OCI-LY7 (cell line): ENCODE measurements at regions not wholly inside any gene's neighbourhood (a gene's known extent, or its start where the extent isn't known, plus 50 kb on each side); places are given as distances from the start of the nearest gene placed in this dataset.

Source experiments
- BruUV-seq: library from RNA; stranded (reverse); fragments of 400-500 nt; replicated peaks from 2 replicates; lab custom pipeline; 2021; lab: Mats Ljungman, UMichigan
- CTCF ChIA-PET: fragments of 300-600 bp; sonication (Branson Sonifier 250); formaldehyde crosslinking; loops from one replicate; lab custom pipeline; 2022; ENCODE audit warnings: antibody characterized with exemption; ENCODE audit not compliant: unreplicated experiment; lab: Charles Lee
- POLR2A ChIA-PET: fragments of 300-600 bp; sonication (Branson Sonifier 250); formaldehyde crosslinking; loops from one replicate; lab custom pipeline; 2022; ENCODE audit warnings: antibody characterized with exemption; lab: Charles Lee
- DNase-seq: peaks from one replicate; pipeline ENCODE4 v3.0.0-alpha.2; 2015; ENCODE audit warnings: low spot score
- H2AFZ ChIP-seq: fragments of 200-600 bp; sonication (generic), shearing (Covaris generic); 2 replicates; pipeline ENCODE4 v1.6.1; 2014; ENCODE audit warnings: mild to moderate bottlenecking, antibody characterized with exemption, low read length, moderate library complexity
- H3K27ac ChIP-seq: fragments of 200-600 bp; sonication (generic); 2 replicates; pipeline ENCODE4 v1.5.1; 2014; ENCODE audit warnings: mixed run types, low read depth, mild to moderate bottlenecking, moderate library complexity, low read length, inconsistent platforms; ENCODE audit not compliant: poor library complexity, severe bottlenecking
- H3K36me3 ChIP-seq: fragments of 200-600 bp; sonication (generic); 2 replicates; pipeline ENCODE4 v1.6.1; 2014; ENCODE audit warnings: mild to moderate bottlenecking, antibody characterized with exemption, low read length, moderate library complexity, mixed read lengths; ENCODE audit not compliant: insufficient read depth
- H3K4me1 ChIP-seq: fragments of 200-600 bp; sonication (generic); 2 replicates; pipeline ENCODE4 v1.5.1; 2014; ENCODE audit warnings: mild to moderate bottlenecking, low read length; ENCODE audit not compliant: insufficient read depth, poor library complexity, severe bottlenecking
- H3K4me2 ChIP-seq: fragments of 200-600 bp; sonication (generic); 2 replicates; pipeline ENCODE4 v1.6.1; 2014; ENCODE audit warnings: mild to moderate bottlenecking, low read length
- H3K4me3 ChIP-seq: fragments of 200-600 bp; sonication (generic); 2 replicates; pipeline ENCODE4 v1.5.1; 2014; ENCODE audit warnings: mild to moderate bottlenecking, low read depth, low read length; ENCODE audit not compliant: poor library complexity, severe bottlenecking
- H3K79me2 ChIP-seq: fragments of 200-600 bp; sonication (generic); 2 replicates; pipeline ENCODE4 v1.6.1; 2016; ENCODE audit warnings: low read depth, mild to moderate bottlenecking, low read length, moderate library complexity, mixed read lengths; ENCODE audit not compliant: insufficient read depth
- H3K9me2 ChIP-seq: fragments of 200-600 bp; sonication (generic); 2 replicates; pipeline ENCODE4 v1.6.1; 2016; ENCODE audit warnings: mild to moderate bottlenecking, low read length, mixed read lengths; ENCODE audit not compliant: insufficient read depth
- H3K9me3 ChIP-seq: fragments of 200-600 bp; sonication (generic); 2 replicates; pipeline ENCODE4 v1.6.1; 2014; ENCODE audit warnings: mild to moderate bottlenecking, mixed run types, low read length, mixed read lengths
- H4K20me1 ChIP-seq: fragments of 200-600 bp; sonication (generic); 2 replicates; pipeline ENCODE4 v1.6.1; 2014; ENCODE audit warnings: mild to moderate bottlenecking, antibody characterized with exemption, low read length, moderate library complexity, mixed read lengths; ENCODE audit not compliant: insufficient read depth
- EZH2phosphoT487 ChIP-seq: fragments of 200-600 bp; sonication (generic); IDR thresholded peaks from 2 replicates; pipeline ENCODE4 v1.6.1; 2018; ENCODE audit warnings: low read depth, borderline replicate concordance, mild to moderate bottlenecking, mixed run types, antibody characterized with exemption, low read length, moderate library complexity, mixed read lengths
- intact Hi-C: fragments of 100-400 bp; cut with micrococcal nuclease; formaldehyde crosslinking; loops from one replicate; pipeline ENCODE4 v1.10.0; 2022; ENCODE audit not compliant: unreplicated experiment
- TF ChIP-seq, protein P1 (sequence below): fragments of 200-600 bp; sonication (generic); conservative IDR thresholded peaks from 2 replicates; pipeline ENCODE4 v1.5.1; 2014; ENCODE audit warnings: mild to moderate bottlenecking, antibody characterized with exemption, low read length, moderate library complexity, mixed read lengths

DNA sequence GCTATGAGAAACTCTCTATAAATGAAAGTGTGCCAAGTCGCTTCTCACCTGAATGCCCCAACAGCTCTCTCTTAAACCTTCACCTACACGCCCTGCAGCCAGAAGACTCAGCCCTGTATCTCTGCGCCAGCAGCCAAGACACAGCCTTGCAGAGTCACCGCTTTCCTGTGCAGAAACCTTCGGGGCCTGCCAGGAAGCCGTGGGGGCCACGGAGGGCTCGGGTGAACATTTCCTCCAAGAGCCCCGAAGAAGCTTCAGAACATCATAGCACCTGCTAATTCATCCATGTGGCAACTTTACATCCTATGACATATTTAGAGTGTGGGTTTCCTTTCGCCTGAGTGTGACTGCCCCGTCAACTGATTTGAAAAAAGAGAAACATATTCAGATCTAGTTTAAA lies 55.7 kb upstream of the PRSS58 start:
- Histone ChIP-seq H3K9me2 (no peaks in the 10 kb centered on the region), H3K9me3 (no peaks in the 10 kb centered on the region), H4K20me1 (no peaks in the 10 kb centered on the region), H3K4me3 (peak overlapping the region; percentile 1), H3K4me1 (peaks cover 22% of the 10 kb centered on the region), H3K36me3 (no peaks in the 10 kb centered on the region), H3K4me2 (peak overlapping the region; percentile 62), H2AFZ (peak overlapping the region; percentile 47), H3K27ac (peak overlapping the region; percentile 28), H3K79me2 (no peaks in the 10 kb centered on the region)
- no TSS peak for BruUV-seq
- no peak for TF ChIP-seq EZH2phosphoT487
- TF ChIP-seq, protein P1, sequence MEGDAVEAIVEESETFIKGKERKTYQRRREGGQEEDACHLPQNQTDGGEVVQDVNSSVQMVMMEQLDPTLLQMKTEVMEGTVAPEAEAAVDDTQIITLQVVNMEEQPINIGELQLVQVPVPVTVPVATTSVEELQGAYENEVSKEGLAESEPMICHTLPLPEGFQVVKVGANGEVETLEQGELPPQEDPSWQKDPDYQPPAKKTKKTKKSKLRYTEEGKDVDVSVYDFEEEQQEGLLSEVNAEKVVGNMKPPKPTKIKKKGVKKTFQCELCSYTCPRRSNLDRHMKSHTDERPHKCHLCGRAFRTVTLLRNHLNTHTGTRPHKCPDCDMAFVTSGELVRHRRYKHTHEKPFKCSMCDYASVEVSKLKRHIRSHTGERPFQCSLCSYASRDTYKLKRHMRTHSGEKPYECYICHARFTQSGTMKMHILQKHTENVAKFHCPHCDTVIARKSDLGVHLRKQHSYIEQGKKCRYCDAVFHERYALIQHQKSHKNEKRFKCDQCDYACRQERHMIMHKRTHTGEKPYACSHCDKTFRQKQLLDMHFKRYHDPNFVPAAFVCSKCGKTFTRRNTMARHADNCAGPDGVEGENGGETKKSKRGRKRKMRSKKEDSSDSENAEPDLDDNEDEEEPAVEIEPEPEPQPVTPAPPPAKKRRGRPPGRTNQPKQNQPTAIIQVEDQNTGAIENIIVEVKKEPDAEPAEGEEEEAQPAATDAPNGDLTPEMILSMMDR, result no peak
- intact Hi-C loops, result no loop called here
- POLR2A ChIA-PET, result interaction anchor here (0.6 to 2.9 kb wide), 2 partner anchors 10 to 93 kb away, joined by 3 to 20 read pairs; no protein-coding TSS in a partner anchor
- peak; percentile 73 for DNase-seq
- CTCF ChIA-PET, result interaction anchor here (1.4 to 2.2 kb wide), 2 partner anchors 9 to 10 kb away, joined by 4 to 13 read pairs; no protein-coding TSS in a partner anchor

DNA sequence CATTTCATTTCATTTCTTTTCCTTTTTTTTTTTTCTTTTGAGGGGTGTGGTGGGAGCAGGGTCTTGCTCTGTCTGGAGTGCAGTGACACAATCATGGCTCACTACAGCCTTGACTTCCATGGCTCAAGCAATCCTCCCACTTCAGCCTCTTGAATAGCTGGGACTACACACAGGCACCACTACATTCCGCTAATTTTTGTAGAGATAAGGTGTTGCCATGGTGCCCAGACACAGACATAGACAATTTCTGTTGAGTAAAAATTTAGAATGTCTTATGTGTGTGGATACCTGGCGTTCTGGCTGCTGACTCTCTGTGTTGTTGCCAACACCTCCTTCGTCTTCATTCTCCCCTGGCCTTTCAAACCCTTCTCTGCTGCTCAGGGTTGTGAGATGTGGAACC lies 54.0 kb upstream of the PRSS58 start:
- BruUV-seq, result no TSS peak
- Histone ChIP-seq H2AFZ (no peak overlapping the region), H3K4me2 (no peak overlapping the region), H3K36me3 (no peaks in the 10 kb centered on the region), H3K4me1 (peaks cover 24% of the 10 kb centered on the region), H4K20me1 (no peaks in the 10 kb centered on the region), H3K9me3 (no peaks in the 10 kb centered on the region), H3K9me2 (no peaks in the 10 kb centered on the region), H3K79me2 (no peaks in the 10 kb centered on the region), H3K27ac (no peak overlapping the region), H3K4me3 (no peak overlapping the region)
- ChIA-PET POLR2A (interaction anchor here (0.7 to 2.9 kb wide), 2 partner anchors 8 to 1122 kb away, joined by 4 to 20 read pairs; no protein-coding TSS in a partner anchor), CTCF (no interaction called here)
- intact Hi-C loops, result no loop called here
- DNase-seq, result no peak
- TF ChIP-seq EZH2phosphoT487, result no peak
- TF ChIP-seq, protein P1, result no peak

DNA sequence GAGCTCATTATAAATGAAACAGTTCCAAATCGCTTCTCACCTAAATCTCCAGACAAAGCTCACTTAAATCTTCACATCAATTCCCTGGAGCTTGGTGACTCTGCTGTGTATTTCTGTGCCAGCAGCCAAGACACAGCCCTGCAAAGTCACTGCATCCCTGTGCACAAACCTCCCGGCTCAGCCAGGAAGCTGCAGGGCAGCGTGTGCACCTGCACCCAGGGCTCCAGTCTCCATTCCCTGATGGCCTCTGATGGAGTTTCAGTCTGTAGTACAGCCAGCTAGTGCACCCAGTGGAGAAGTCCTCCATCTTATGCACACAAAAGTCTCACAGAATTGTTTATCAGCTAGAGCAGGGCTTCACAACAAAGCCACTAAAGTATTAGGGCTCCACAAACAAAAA lies 51.1 kb upstream of the PRSS58 start:
- H3K4me2 ChIP-seq, result no peak overlapping the region
- no peaks in the 10 kb centered on the region for H3K9me3 ChIP-seq
- no TSS peak for BruUV-seq
- no peaks in the 10 kb centered on the region for H4K20me1 ChIP-seq
- H2AFZ ChIP-seq, result no peak overlapping the region
- intact Hi-C loops, result loop anchor here (2.0 kb wide), 1 partner anchor 34 kb away; no protein-coding TSS in a partner anchor
- no peak overlapping the region for H3K27ac ChIP-seq
- POLR2A ChIA-PET, result interaction anchor here (0.6 kb wide), 1 partner anchor 344 kb away, joined by 3 read pairs; no protein-coding TSS in a partner anchor
- H3K79me2 ChIP-seq, result no peaks in the 10 kb centered on the region
- no peak for DNase-seq
- no peak overlapping the region for H3K4me3 ChIP-seq
- CTCF ChIA-PET, result interaction anchor here (0.6 kb wide), 1 partner anchor 14 kb away, joined by 3 read pairs; no protein-coding TSS in a partner anchor
- H3K4me1 ChIP-seq, result peaks cover 42% of the 10 kb centered on the region
- TF ChIP-seq EZH2phosphoT487, result no peak
- TF ChIP-seq, protein P1, result no peak
- no peaks in the 10 kb centered on the region for H3K9me2 ChIP-seq
- H3K36me3 ChIP-seq, result no peaks in the 10 kb centered on the region
